DMS153 (cell line): ENCODE measurements at regions not wholly inside any gene's neighbourhood (a gene's known extent, or its start where the extent isn't known, plus 50 kb on each side); places are given as distances from the start of the nearest gene placed in this dataset.
"Not testable (repeated sequence)": the region's sequence is repeated elsewhere in the genome, so short reads cannot be mapped to it uniquely, and the experiment has no call there.

Experiments
- DNase-seq: peaks from one replicate; lab custom pipeline; 2025; lab: John Stamatoyannopoulos, UW

- no peak for DNase-seq
These were observed 370.6 kb upstream of the IGFBP3 start for GRCh38 chr7:46291601-46292150.

GRCh38 chr7:46291050-46291438, 370.0 kb upstream of the IGFBP3 start:
- DNase-seq: no peak

GRCh38 chr7:46290374-46291049, 369.4 kb upstream of the IGFBP3 start:
- DNase-seq: no peak

DNA sequence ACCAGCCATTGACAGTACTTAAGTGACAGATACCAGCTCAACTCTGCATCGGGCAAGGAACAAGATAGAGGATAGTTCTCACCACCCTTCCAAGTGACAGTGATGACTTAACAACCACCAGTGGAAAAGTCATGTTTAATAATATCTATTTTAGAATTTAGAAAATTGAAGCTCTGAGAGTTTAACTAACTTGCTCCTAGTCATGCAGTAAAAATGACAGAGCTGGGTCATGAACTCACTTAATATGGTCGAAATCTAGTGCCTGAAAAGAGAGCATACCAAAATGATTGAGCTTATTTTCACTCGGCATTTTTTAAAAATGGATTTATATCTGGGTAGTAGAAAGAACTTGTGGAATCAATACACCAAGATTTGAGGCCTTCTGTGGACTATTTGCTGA, 367.8 kb upstream of the IGFBP3 start:
- no peak for DNase-seq

GRCh38 chr7:46288010-46288409, 366.9 kb upstream of the IGFBP3 start:
- DNase-seq: no peak

- DNase-seq: no peak
These were observed 365.9 kb upstream of the IGFBP3 start for GRCh38 chr7:46286957-46287356.

DNA sequence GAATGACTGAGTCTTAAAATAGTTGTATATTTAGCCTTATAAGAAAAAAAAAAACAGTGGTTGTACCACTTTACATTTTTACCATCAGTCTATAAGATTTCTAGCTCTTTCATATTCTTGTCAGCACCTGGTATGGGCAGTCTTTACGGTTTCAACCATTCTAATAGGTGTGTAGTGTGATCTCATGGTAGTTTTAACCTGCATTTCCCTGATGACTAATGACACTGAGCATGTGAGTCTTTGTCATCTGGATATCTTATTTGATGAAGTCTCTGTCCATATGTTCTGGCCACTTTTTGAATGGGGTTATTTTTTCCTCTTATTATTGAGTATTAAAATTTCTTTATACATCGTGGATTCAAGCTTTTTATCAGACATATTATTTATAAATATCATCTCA, 365.3 kb upstream of the IGFBP3 start:
- no peak for DNase-seq

GRCh38 chr7:46285878-46286277, 364.8 kb upstream of the IGFBP3 start:
- no peak for DNase-seq

GRCh38 chr7:46283852-46284251, 362.8 kb upstream of the IGFBP3 start:
- DNase-seq: no peak

DNA sequence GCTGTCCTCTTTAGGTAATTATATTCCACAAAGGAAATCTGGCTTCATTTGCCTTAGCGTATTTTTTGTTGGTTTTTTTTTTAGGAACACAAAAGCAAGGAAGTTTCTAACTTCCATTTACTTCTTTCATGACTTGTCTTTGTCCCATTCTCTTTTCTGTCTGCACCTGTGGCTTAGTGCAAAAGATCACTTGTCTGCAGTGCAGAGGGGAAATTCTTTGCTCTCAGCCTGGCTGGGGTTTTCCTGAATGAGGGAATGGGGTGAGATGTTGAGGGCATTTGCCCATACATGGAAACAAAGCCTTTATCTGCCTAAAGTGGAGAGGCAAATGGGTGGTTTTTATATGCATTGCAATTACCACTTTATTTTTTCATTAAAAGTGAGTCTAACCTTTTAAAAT, 361.1 kb upstream of the IGFBP3 start:
- no peak for DNase-seq

GRCh38 chr7:46281071-46281470, 360.0 kb upstream of the IGFBP3 start:
- DNase-seq: no peak

DNA sequence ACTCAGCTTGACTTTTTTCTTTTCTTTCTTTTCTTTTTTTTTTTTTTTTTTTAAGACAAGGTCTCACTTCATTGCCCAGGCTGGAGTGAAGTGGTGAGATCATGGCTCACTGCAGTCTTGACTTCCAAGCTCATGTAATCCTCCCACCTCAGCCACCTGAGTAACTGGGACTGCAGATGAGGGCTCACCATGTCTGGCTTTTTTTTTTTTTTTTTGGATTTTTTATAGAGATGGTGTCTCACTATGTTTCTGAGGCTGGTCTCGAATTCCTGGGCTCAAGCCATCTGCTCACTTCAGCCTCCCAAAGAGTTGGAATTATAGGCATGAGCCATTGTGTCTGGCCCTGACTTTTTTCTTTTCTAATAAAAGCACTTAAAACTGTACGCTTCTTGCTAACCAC, 358.2 kb upstream of the IGFBP3 start:
- DNase-seq: no peak

DNA sequence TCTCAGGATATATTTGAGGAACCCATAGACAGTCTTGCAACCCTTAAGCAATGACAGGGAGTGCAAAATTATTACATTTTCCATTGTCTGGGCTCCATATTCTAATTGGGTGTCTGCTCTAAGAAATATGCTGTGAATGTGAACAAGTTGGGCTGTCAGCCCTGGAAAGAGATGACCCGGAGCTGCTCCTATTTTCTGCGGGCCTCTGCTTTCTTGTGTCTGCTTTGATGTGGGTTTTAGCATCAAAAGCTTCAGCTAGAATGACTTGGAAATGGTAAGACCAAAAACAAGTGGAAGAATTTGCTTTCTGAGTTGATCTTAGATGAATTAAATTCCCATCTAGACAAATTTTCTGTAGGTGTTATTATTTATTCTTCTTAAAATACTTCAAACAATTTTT, 343.6 kb upstream of the IGFBP3 start:
- no peak for DNase-seq

DNA sequence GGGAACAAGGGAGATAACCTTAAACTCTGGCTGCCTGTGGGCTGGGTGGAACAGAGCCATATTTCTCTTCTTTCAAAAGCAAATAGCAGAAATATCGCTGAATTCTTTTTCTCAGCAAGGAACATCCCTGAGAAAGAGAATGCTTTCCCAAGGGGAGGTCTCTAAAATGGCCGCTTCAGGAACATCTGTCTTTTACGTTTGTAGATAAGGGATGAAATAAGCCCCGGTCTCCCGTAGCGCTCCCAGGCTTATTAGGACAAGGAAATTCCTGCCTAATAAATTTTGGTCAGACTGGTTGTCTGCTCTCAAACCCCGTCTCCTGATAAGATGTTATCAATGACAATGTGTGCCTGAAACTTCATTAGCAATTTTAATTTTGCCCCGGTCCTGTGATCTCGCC, 340.6 kb upstream of the IGFBP3 start:
- DNase-seq: not testable (repeated sequence)

- no peak for DNase-seq
These were observed 338.9 kb upstream of the IGFBP3 start for GRCh38 chr7:46259947-46260346.

DNA sequence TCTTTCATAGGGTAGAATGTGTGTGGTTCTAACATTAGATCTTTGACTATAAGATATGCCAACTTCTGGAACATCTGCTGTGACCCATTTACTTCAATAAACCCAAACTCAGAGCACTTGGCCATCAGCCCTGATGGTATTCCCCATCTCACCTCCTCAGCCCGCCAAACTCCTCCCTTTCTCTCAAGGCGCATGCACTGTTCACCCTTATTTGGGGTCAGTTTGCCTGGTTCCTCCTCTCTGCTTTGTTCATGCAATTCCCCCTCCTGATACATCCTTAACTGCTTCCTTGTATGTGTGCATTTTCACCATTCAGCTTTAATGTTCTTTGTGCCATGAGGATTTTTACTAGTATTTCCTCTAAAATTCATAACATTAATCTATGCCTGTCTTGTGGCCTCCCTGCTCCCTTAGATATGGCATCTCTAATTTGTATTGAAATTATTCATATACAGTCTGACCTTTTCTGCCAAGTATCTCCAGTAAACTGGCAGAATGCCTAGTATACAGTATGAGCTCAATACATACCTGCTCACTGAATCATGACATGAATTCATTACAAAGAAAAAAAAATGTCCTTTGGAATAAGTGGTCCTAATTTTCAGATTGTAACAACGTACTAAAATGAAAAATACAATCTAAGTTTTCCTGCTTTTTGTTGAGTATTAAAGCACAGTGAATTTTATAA, 336.8 kb upstream of the IGFBP3 start:
- no peak for DNase-seq

DNA sequence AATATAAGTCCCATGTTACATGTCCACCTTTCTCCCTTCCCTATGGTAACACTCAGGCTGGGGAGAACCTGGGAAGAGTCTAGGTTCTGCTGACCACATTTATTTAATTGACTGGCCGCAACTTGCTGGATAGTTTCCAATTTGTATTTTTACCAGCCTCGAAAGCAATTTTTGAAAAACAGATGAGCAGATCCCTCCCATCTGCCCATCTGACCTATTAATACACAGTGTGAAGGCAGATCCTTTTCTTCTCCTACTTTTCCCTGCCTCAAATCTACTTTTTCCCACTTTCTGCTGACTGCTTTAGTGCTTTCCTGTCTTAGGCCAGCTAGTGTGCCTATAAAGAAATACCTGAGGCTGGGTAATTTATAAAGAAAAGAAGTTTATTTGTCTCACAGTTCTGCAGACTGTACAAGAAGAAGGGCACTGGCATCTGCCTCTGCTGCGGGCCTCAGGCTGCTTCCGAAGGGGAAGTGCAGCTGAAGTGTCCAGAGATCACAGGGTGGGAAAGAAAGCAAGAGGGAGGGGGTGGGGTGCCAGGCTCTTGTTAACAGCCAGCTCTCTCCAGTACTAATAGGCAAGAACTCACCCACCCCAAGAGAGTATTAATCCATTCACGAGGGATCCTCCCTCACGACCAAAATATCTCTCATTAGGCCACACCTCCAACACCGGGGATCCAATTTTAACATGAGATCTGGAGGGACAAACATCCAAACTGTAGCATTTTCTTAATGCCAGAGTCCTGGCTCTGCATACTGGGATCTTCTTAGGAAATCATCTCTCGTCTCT, 336.0 kb upstream of the IGFBP3 start:
- no peak for DNase-seq

- no peak for DNase-seq
These were observed 332.4 kb upstream of the IGFBP3 start for GRCh38 chr7:46253520-46253919.

GRCh38 chr7:46247664-46248063, 326.6 kb upstream of the IGFBP3 start:
- no peak for DNase-seq

DNA sequence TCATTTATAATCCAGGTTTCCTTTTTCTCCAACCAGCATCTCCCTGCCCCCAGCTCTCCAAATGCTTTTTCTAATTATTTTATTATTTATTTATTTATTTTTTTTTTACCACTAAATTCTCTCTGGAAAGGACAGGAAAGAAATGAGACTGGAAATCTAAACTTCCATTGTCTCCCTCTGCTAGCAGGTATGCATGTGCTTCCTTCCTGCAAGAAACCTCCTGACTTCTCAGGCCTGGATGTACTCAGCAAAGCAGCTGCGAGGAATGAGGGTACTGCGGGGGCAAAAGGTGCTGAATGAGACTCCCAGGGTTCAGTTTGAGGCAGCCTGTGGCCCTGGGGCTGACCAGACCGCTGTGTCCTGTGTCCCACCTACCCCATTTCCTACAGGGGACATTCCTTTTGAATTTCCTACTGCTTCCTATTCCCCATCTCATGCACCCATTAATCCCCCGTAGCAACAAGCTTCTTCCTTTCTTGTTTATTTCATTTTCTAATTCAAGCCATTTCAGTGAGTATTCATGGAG, 324.6 kb upstream of the IGFBP3 start:
- no peak for DNase-seq

- DNase-seq: no peak
These were observed 323.7 kb upstream of the IGFBP3 start for GRCh38 chr7:46244757-46245156.

GRCh38 chr7:46243406-46243805, 322.3 kb upstream of the IGFBP3 start:
- no peak for DNase-seq

GRCh38 chr7:46239846-46240245, 318.8 kb upstream of the IGFBP3 start:
- DNase-seq: no peak
